ES-I3 (cell line): ENCODE measurements at regions not wholly inside any gene's neighbourhood (a gene's known extent, or its start where the extent isn't known, plus 50 kb on each side); places are given as distances from the start of the nearest gene placed in this dataset.
"Not testable (repeated sequence)": the region's sequence is repeated elsewhere in the genome, so short reads cannot be mapped to it uniquely, and the experiment has no call there.

Source experiments
- H3K36me3 ChIP-seq: 2 replicates; pipeline ENCODE4 v1.6.1; 2013; ENCODE audit warnings: mild to moderate bottlenecking, low read length, control low read depth, moderate library complexity; ENCODE audit not compliant: insufficient read depth
- H3K4me1 ChIP-seq: 2 replicates; pipeline ENCODE4 v1.6.1; 2013; ENCODE audit warnings: mild to moderate bottlenecking, control low read depth, low read length; ENCODE audit not compliant: insufficient read depth
- H3K9ac ChIP-seq: 2 replicates; pipeline ENCODE4 v1.6.1; 2013; ENCODE audit warnings: low read depth, mild to moderate bottlenecking, low read length, moderate library complexity
- H3K9me3 ChIP-seq: 2 replicates; pipeline ENCODE4 v1.6.1; 2013; ENCODE audit warnings: mild to moderate bottlenecking, low read length, moderate library complexity; ENCODE audit not compliant: control insufficient read depth, insufficient read depth

DNA sequence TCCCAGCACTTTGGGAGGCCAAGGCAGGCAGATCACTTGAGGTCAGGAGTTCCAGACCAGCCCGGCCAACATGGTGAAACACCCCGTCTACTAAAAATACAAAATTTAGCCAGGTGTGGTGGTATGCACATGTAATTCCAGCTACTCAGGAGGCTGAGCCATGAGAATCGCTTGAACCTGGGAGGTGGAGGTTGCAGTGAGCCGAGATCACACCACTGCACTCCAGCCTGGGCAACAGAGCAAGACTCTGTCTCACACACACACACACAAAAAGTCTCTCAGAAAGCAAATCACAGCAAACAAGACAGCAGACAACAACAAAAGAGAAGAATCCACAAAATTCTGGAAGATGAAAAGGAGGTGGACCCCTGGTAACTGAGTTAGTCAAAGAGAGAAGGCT, 241.5 kb upstream of the NOCT start:
- H3K9ac ChIP-seq, H3K4me1 ChIP-seq, H3K9me3 ChIP-seq, H3K36me3 ChIP-seq: not testable (repeated sequence)

DNA sequence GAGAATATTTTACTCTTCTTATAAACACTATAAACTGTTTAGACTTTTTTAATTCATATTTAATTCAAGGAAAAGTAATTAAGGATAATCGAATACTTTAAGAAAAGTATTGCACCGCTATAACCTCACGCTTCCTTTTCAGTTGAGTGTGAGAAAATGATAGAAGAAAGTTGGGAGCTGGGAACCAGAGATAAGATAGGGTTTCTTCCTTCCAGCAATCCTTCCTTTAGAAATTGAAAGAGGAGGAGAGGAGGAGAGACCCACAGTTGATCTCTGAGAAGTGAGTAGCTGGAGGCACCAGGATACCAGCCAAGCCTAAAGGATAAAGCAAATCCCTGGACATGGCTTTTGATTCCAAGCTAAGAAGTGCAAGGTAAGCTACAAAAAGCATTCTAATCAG, 242.3 kb upstream of the NOCT start:
- Histone ChIP-seq H3K36me3 (no peaks in the 10 kb centered on the region), H3K9me3 (no peaks in the 10 kb centered on the region; the same call in 1 of the 2 replicates), H3K9ac (no peak overlapping the region), H3K4me1 (peaks cover 9% of the 10 kb centered on the region)

DNA sequence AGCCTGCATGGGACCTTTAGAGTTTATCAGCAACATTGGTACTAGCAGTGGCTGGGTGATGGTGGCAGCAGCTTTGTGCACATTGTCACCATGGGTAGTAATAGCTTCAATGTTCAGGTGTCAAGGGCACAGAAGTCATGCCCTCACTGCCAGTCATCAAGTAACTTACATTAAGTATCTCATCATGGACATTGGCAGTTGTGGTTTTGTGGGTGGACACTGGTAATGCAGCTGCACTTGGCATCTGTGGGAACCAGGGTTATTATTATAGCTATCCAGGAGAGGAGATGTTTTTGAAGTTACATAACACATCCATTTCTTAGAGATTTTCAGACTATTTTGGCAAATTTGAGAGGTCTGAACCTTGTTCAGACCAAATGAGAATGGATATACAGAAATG, 243.2 kb upstream of the NOCT start:
- Histone ChIP-seq H3K9ac (no peak overlapping the region), H3K4me1 (peaks cover 9% of the 10 kb centered on the region), H3K36me3 (no peaks in the 10 kb centered on the region), H3K9me3 (no peaks in the 10 kb centered on the region; the same call in 1 of the 2 replicates)

DNA sequence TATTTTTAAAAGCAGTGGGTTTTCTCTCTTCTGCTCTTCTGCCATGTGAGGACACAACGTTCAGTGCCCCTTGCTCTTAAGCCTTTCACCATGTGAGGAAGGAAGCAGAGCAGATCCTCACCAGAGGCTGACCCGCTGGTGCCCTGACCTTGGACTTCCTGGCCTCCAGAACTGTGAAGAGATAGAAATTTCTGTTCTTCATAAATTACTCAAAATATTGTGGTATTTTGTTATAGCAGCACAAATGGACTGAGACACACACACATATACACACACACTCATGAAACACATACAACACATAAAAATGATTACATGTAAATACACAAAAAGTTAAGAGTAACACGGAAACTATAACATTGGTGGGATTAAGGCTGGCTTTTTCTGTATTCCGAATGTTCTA, 244.8 kb upstream of the NOCT start:
- Histone ChIP-seq H3K9ac (no peak overlapping the region), H3K4me1 (peaks cover 4% of the 10 kb centered on the region), H3K9me3 (no peaks in the 10 kb centered on the region; the same call in 1 of the 2 replicates), H3K36me3 (no peaks in the 10 kb centered on the region)

DNA sequence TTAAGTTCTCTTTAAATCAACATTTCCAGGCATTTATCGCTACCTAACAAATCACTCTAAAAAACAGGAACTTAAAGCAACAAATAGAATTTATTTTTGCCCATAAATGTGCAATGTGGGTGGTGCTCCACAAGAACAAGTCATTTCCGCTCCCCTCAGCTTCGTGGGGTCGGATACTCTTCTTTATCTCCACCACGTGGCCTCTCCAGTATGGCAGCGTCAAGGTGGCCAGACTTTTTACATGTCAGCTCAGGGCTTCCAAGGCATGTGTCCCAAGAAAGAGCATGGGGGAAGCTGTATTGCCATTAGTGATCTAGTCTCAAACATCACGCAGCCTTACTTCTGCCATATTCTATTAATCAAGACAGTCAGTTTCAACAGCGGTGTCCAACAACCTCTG, 249.2 kb upstream of the NOCT start:
- no peaks in the 10 kb centered on the region for H3K36me3 ChIP-seq
- H3K9ac ChIP-seq: no peak overlapping the region
- H3K4me1 ChIP-seq: no peaks in the 10 kb centered on the region
- H3K9me3 ChIP-seq: no peaks in the 10 kb centered on the region; the same call in 1 of the 2 replicates

DNA sequence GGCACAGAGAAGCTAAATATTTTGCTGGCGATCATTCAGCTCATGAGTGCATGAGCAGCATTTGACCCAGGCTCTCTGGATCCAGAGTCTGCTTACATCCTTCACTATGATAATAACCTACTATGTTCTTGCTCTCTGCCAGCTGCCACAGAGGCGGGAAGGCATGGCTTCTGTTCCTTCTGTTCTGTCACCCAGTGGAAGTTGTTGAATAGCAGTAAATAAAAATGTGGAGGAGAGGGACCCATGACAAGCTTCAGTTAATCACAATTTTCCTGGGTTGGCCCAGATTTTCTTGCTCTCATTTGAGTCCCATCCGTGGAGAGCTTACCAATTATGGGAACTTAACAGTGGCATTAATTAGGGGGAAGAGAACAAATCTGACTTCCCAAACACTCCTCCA, 250.1 kb upstream of the NOCT start:
- no peaks in the 10 kb centered on the region for H3K4me1 ChIP-seq
- no peaks in the 10 kb centered on the region for H3K36me3 ChIP-seq
- H3K9me3 ChIP-seq: no peaks in the 10 kb centered on the region
- no peak overlapping the region for H3K9ac ChIP-seq

DNA sequence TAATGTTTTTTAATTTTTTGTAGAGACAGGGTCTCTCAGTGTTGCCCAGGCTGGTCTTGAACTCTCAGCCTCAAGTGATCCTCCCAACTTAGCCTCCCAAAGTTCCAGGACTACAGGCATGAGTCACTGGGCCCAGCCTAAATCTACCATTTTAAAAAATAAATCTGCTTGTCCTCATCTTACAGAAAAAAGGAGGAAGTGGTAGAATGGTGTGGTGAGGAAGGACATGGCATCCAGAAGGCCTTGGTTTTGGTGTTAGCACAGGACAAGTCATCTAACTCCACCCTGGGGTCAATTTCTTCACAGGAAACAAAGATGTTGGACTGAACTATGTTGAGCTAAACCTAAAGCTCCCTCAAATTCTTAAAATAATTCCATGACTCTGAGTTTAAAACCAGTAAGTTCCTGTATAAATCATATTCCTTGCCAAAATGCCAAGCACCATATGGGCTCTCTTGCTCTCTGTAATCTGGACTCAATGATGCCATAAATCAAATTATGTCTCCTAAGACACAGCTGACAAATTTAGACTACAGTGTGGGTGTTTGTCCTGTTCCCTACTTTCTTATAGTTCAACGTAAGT, 253.9 kb upstream of the NOCT start:
- H3K9ac ChIP-seq: no peak overlapping the region
- H3K9me3 ChIP-seq: no peaks in the 10 kb centered on the region

DNA sequence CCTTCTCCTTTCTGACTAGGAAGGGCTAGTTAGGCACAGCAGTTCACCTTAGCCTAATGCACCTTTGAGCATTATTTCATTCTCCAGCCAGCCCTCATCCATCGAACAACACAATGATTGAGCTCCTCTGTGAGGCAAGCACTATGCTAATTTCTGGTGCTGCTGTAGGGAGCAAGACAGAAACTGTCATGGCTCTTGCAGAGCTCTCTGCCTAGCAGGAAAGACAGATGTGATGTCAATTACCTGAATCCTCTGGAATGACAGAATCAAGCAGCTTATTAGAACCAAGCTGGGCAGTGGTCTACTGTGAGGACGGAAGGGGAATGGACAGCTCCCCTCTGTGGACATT, 256.1 kb upstream of the NOCT start:
- Histone ChIP-seq H3K4me1 (peaks cover 12% of the 10 kb centered on the region; the same call in 1 of the 2 replicates), H3K36me3 (no peaks in the 10 kb centered on the region), H3K9ac (no peak overlapping the region), H3K9me3 (no peaks in the 10 kb centered on the region)

More for the DNA sequence above, 253.9 kb upstream of the NOCT start:
- H3K36me3 ChIP-seq: no peaks in the 10 kb centered on the region
- peaks cover 12% of the 10 kb centered on the region; the same call in 1 of the 2 replicates for H3K4me1 ChIP-seq

DNA sequence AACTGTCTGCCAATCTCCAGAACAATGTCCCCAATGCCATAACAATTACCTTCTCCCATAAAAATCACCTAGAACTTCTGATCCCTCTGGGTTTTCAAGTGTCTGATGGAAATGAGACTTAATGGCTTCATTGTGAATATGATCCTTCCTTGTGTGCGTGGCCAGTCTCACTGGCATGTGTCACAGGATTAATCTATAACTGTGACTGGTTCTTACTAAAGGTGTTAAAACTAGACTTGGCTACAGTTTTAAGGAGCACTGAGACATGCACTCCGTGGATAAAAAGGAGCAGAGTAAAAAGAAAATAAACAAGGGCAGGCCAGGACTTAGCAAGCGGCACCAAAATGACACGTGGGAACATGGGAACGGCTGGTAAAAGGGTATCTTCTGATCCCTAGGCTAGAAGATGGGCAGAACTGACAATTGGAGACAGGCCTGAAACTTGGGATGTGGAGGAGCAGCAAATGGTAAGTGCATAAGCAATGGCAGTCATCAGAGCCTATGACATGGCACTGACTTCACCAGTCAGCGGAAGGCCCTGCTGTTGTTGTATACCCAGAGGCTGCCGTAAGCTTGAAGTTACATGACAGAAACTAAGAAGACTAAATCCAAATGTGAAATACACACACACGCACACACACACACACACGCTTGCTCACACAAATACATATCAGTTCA, 256.6 kb upstream of the NOCT start:
- Histone ChIP-seq H3K9ac (no peak overlapping the region), H3K36me3 (no peaks in the 10 kb centered on the region), H3K4me1 (peaks cover 12% of the 10 kb centered on the region; the same call in 1 of the 2 replicates), H3K9me3 (no peaks in the 10 kb centered on the region; the same call in 1 of the 2 replicates)

DNA sequence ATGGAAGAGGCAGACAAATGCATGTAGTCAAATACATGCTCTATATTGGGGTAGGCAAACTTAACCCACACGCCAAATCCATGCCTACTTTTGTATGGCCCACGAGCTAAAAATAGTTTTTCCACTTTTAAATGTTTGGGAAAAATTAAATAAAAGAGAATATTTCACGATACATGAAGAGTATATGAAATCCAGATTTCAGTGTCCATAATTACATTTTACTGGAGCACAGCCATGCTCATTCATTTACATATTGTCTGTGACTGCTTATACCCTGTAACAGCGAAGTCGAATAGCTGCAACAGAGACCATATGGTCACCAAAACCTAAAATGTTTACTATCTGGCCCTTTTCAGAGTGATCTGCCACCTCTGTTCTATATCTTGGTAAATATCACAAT, 257.4 kb upstream of the NOCT start:
- peaks cover 12% of the 10 kb centered on the region; the same call in 1 of the 2 replicates for H3K4me1 ChIP-seq
- no peaks in the 10 kb centered on the region; the same call in 1 of the 2 replicates for H3K9me3 ChIP-seq
- H3K9ac ChIP-seq: no peak overlapping the region

DNA sequence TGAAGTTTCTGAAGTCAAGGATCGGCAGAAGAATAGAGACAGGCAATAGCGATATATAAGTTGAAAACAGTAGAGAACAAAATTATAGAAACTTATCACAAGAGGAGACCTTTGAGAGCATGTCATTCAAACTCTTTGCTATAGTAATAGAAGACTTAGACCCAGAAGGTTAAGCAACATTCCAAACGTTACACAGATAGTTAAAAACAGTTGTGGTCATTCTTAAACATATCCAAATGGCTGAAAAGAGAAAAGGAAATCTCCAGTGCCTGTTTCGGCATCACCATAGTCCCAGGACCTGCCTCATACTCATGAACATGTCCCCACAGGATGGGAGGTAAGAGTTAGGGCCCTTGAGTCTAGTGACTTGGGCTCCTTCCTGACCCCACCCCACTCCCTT, 258.1 kb upstream of the NOCT start:
- peaks cover 12% of the 10 kb centered on the region; the same call in 1 of the 2 replicates for H3K4me1 ChIP-seq
- no peaks in the 10 kb centered on the region; the same call in 1 of the 2 replicates for H3K9me3 ChIP-seq
- H3K9ac ChIP-seq: no peak overlapping the region
- no peaks in the 10 kb centered on the region for H3K36me3 ChIP-seq

More for the DNA sequence above, 257.4 kb upstream of the NOCT start:
- no peaks in the 10 kb centered on the region for H3K36me3 ChIP-seq

DNA sequence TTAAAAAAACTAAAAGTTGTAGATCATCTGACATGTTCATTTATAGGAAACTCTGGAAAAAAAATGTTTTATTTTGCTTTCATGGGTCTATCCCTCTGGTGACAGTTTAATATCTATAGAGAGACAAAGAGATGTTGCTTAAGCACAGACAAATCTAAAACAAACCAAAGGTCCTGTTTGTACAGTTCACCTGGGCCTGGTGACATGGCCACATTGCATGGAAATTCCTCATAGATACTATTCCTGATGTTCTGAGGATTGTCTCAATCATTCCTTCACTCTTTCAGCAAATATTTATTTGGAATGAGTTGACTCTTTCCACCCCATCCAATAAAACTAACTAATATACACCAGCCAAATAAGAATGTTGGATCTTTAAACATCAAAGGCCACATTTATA, 259.1 kb upstream of the NOCT start:
- H3K9me3 ChIP-seq: no peaks in the 10 kb centered on the region; the same call in 1 of the 2 replicates
- no peaks in the 10 kb centered on the region for H3K36me3 ChIP-seq
- H3K9ac ChIP-seq: no peak overlapping the region
- peaks cover 12% of the 10 kb centered on the region; the same call in 1 of the 2 replicates for H3K4me1 ChIP-seq

DNA sequence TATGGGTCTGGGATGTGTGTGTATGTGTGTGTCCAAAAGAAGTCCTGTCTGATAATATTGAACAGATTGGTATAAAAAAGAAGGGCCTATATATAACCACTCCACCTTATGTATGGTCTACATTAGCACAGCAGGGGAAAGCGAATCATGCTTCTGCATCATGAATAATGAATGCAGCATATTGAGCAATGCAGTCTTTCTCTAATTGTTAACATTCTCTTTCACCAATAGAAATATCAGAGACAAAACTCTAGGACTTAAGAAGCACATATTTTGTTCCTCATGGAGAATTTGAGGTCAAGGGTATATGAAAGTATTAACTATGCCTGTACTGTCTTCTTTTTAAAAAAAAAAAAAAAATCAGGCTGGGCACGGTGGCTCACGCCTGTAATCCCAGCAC, 264.3 kb upstream of the NOCT start:
- H3K9me3 ChIP-seq: no peaks in the 10 kb centered on the region; the same call in 1 of the 2 replicates
- no peak overlapping the region for H3K9ac ChIP-seq
- H3K36me3 ChIP-seq: no peaks in the 10 kb centered on the region
- H3K4me1 ChIP-seq: no peaks in the 10 kb centered on the region

DNA sequence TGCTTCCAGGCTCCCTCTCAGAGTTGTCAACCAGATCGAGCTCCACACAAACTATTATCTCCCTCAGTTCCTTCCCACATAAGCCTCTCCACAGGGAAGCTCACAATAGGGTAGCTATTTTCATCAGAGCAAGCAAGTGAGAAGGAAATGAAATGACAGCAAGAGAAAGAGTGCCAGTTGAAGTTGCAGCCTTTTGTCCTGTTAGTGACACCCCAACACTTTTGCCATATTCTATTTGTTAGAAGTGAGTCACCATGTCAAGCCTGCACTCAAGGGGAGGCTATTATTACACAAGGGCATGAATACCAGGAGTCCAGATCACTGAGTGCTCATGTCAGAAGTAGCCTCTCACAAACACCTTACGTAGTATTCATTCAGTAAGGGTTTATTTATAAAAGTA, 266.3 kb upstream of the NOCT start:
- Histone ChIP-seq H3K9me3 (no peaks in the 10 kb centered on the region; the same call in 1 of the 2 replicates), H3K9ac (no peak overlapping the region), H3K4me1 (no peaks in the 10 kb centered on the region), H3K36me3 (no peaks in the 10 kb centered on the region)

DNA sequence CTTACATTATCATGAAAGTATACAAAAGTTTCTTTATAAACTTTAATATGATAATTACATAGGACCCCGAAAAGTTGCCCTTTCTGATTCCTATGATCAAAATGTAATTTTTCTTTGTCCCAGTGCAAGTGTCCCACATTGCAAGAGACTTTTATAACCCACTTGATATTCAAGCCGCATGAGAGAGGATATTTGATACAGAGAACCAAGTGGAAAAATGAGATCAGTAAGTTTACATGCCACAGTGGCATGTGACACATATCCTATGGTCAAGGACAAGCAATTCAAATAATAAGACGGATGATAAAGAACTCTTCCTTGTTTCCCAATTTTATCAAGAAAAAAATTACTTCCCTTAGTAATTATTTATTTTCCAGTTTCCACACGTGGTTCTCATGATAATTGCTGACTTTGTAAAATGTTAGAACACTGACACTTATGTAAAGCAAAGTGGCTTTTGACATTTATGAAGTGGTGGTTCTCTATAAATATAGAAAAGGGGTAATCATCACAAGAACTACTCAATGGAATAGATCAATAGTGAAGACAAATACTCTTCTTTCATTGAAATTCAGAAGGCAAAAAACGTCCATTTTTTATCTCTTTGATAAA, 273.7 kb upstream of the NOCT start:
- H3K4me1 ChIP-seq: no peaks in the 10 kb centered on the region
- no peaks in the 10 kb centered on the region for H3K9me3 ChIP-seq
- H3K36me3 ChIP-seq: no peaks in the 10 kb centered on the region
- H3K9ac ChIP-seq: no peak overlapping the region
